ENCODE measurements at regions not wholly inside any gene's neighbourhood (a gene's known extent, or its start where the extent isn't known, plus 50 kb on each side); places are given as distances from the start of the nearest gene placed in this dataset.

GRCh38 chr2:4455486-4456155, 752.2 kb downstream of the DCDC2C start:
- TF ChIP-seq POLR2AphosphoS2 (conservative IDR thresholded peaks at IDR 0.05; ENCODE audit: low read length) (no peak), ELK1 (IDR thresholded peaks at IDR 0.05; ENCODE audit: low read depth, low read length) (no peak), ESRRA (IDR thresholded peaks at IDR 0.05; ENCODE audit: borderline replicate concordance, low read length) (no peak), RCOR1 (IDR thresholded peaks at IDR 0.05; ENCODE audit: low read depth, low read length) (no peak), NFE2L2 (conservative IDR thresholded peaks at IDR 0.05; ENCODE audit: low read length) (no peak), RARB (CRISPR knock-in tag; IDR thresholded peaks at IDR 0.05) (no peak), KDM1A (IDR thresholded peaks at IDR 0.05; ENCODE audit: low read depth) (no peak), NR3C1 (IDR thresholded peaks at IDR 0.05) (no peak), ZSCAN20 (CRISPR knock-in tag; IDR thresholded peaks at IDR 0.05) (no peak), MAX (IDR thresholded peaks at IDR 0.05) (no peak), HEYL (CRISPR knock-in tag; IDR thresholded peaks at IDR 0.05) (no peak), CTCF (IDR thresholded peaks at IDR 0.05) (no peak), BHLHE40 (IDR thresholded peaks at IDR 0.05; ENCODE audit: low read depth, low read length) (no peak), GATA3 (IDR thresholded peaks at IDR 0.05; ENCODE audit: borderline replicate concordance) (no peak), SMC3 (IDR thresholded peaks at IDR 0.05) (no peak), RAD21 (conservative IDR thresholded peaks at IDR 0.05 in 1 of 2, IDR thresholded peaks at IDR 0.05 in 1 of 2) (no peak)
- FAIRE-seq (no peak), ATAC-seq (no peak), DNase-seq (ENCODE audit: low read depth in 1 of 2, low spot score in 1 of 2) (no peak)
- Histone ChIP-seq H3K9me3 (peaks cover 6% of the 10 kb centered on the region; the same call in 1 of the 3 replicates), H3K27ac (no peak overlapping the region), H3K4me1 (no peaks in the 10 kb centered on the region), H3K4me2 (no peak overlapping the region), H3K4me3 (no peak overlapping the region)
- POLR2A ChIA-PET, result no interaction called here
- 20% methylated on average over 3 of the region's 3 CpGs for WGBS (ENCODE audit: missing lambda C conversion rate)
- CTCF ChIA-PET, result no interaction called here

- POLR2A ChIA-PET, result no interaction called here
- Histone ChIP-seq H3K4me3 (no peak overlapping the region), H3K27ac (no peak overlapping the region), H3K4me1 (no peaks in the 10 kb centered on the region), H3K4me2 (no peak overlapping the region), H3K9me3 (peaks cover 9% of the 10 kb centered on the region; the same call in 1 of the 3 replicates)
- ATAC-seq (no peak), DNase-seq (ENCODE audit: low read depth in 1 of 2, low spot score in 1 of 2) (no peak), FAIRE-seq (no peak)
- TF ChIP-seq CBX2 (IDR thresholded peaks at IDR 0.05; ENCODE audit: borderline replicate concordance, low read depth) (no peak), RCOR1 (IDR thresholded peaks at IDR 0.05; ENCODE audit: low read depth, low read length) (no peak), ZFP36 (IDR thresholded peaks at IDR 0.05; ENCODE audit: borderline replicate concordance, partially characterized antibody) (no peak), NPAS2 (CRISPR knock-in tag; IDR thresholded peaks at IDR 0.05; ENCODE audit: borderline replicate concordance) (no peak), EP300 (IDR thresholded peaks at IDR 0.05) (no peak), HES2 (IDR thresholded peaks at IDR 0.05) (no peak), HOXB13 (CRISPR knock-in tag; IDR thresholded peaks at IDR 0.05; ENCODE audit: low read depth) (no peak), RFX5 (IDR thresholded peaks at IDR 0.05) (no peak), HMGXB4 (CRISPR knock-in tag; IDR thresholded peaks at IDR 0.05; ENCODE audit: borderline replicate concordance) (no peak), ZSCAN20 (CRISPR knock-in tag; IDR thresholded peaks at IDR 0.05) (no peak), NR3C1 (IDR thresholded peaks at IDR 0.05) (no peak), MYC (IDR thresholded peaks at IDR 0.05; ENCODE audit: borderline replicate concordance, low read length) (no peak), HEYL (CRISPR knock-in tag; IDR thresholded peaks at IDR 0.05) (no peak), FOXS1 (CRISPR knock-in tag; IDR thresholded peaks at IDR 0.05) (no peak)
- CTCF ChIA-PET, result no interaction called here
- whole genome bisulfite sequencing (ENCODE audit: missing lambda C conversion rate), result 8% methylated on average over 12 of the region's 12 CpGs
These were observed 761.4 kb downstream of the DCDC2C start for GRCh38 chr2:4464634-4465266.
